HEK293T (cell line): ENCODE measurements at regions not wholly inside any gene's neighbourhood (a gene's known extent, or its start where the extent isn't known, plus 50 kb on each side); places are given as distances from the start of the nearest gene placed in this dataset.
A peak's percentile ranks its signal among the peaks of the same experiment; 100 is the strongest.

ENCODE experiments used
- CTCF ChIA-PET: fragments of 350-600 bp; formaldehyde crosslinking; extraction: SDS; loops from one replicate; lab custom pipeline; 2021; ENCODE audit warnings: antibody characterized with exemption, inconsistent platforms; lab: Yijun Ruan, JAX
- POLR2A ChIA-PET: fragments of 350-600 bp; formaldehyde crosslinking; extraction: SDS; loops from one replicate; lab custom pipeline; 2020; ENCODE audit warnings: antibody characterized with exemption, inconsistent platforms; lab: Yijun Ruan, JAX
- DNase-seq: peaks from one replicate; pipeline ENCODE4 v3.0.0; 2012; ENCODE audit warnings: mixed read lengths; ENCODE audit errors: extremely low spot score
- ARNT ChIP-seq: fragments of 450-650 bp; IDR thresholded peaks from 2 replicates; pipeline ENCODE4 v1.6.1; 2017; ENCODE audit warnings: mild to moderate bottlenecking
- BHLHE40 ChIP-seq: fragments of 450-650 bp; IDR thresholded peaks from 2 replicates; pipeline ENCODE4 v1.6.1; 2016; ENCODE audit warnings: mild to moderate bottlenecking, moderate library complexity, borderline replicate concordance
- CTBP1 ChIP-seq: fragments of 450-650 bp; IDR thresholded peaks from 2 replicates; pipeline ENCODE4 v1.6.1; 2016; ENCODE audit warnings: borderline replicate concordance
- ELF4 ChIP-seq: fragments of 450-650 bp; IDR thresholded peaks from 2 replicates; pipeline ENCODE4 v1.6.1; 2017; ENCODE audit warnings: antibody characterized with exemption
- FOXA1 ChIP-seq: fragments of 450-650 bp; IDR thresholded peaks from 2 replicates; pipeline ENCODE4 v1.6.1; 2016; ENCODE audit warnings: mild to moderate bottlenecking
- FOXK2 ChIP-seq: fragments of 450-650 bp; IDR thresholded peaks from 2 replicates; pipeline ENCODE4 v1.6.1; 2016; ENCODE audit warnings: mild to moderate bottlenecking
- FOXM1 ChIP-seq: fragments of 450-650 bp; IDR thresholded peaks from 2 replicates; pipeline ENCODE4 v1.6.1; 2017; ENCODE audit warnings: mild to moderate bottlenecking, borderline replicate concordance
- HDGF ChIP-seq: fragments of 450-650 bp; IDR thresholded peaks from 2 replicates; pipeline ENCODE4 v1.6.1; 2017; ENCODE audit warnings: antibody characterized with exemption, borderline replicate concordance
- L3MBTL2 ChIP-seq: fragments of 450-650 bp; conservative IDR thresholded peaks from 2 replicates; pipeline ENCODE4 v1.6.1; 2016; ENCODE audit warnings: mild to moderate bottlenecking
- LEF1 ChIP-seq: fragments of 450-650 bp; IDR thresholded peaks from 2 replicates; pipeline ENCODE4 v1.6.1; 2017; ENCODE audit warnings: mild to moderate bottlenecking, borderline replicate concordance
- NFRKB ChIP-seq: fragments of 450-650 bp; IDR thresholded peaks from 2 replicates; pipeline ENCODE4 v1.6.1; 2016; ENCODE audit warnings: mild to moderate bottlenecking, moderate library complexity
- PKNOX1 ChIP-seq: fragments of 450-650 bp; IDR thresholded peaks from 2 replicates; pipeline ENCODE4 v1.6.1; 2016
- SP1 ChIP-seq: fragments of 450-650 bp; IDR thresholded peaks from 2 replicates; pipeline ENCODE4 v1.6.1; 2017
- SUZ12 ChIP-seq: fragments of 450-650 bp; IDR thresholded peaks from 2 replicates; pipeline ENCODE4 v1.6.1; 2016; ENCODE audit warnings: mild to moderate bottlenecking
- TARDBP ChIP-seq: fragments of 450-650 bp; IDR thresholded peaks from 2 replicates; pipeline ENCODE4 v1.6.1; 2016
- ZNF384 ChIP-seq: fragments of 450-650 bp; IDR thresholded peaks from 2 replicates; pipeline ENCODE4 v1.6.1; 2016

- DNase-seq, result peak; percentile 10
- POLR2A ChIA-PET, result interaction anchor here (1.1 to 1.3 kb wide), 2 partner anchors 11 to 23 kb away, joined by 3 read pairs; no protein-coding TSS in a partner anchor
- no peak for TF ChIP-seq NFRKB
- TF ChIP-seq FOXK2, result no peak
- no peak for TF ChIP-seq ZNF384
- TF ChIP-seq L3MBTL2, result no peak
- no peak for TF ChIP-seq FOXA1
- no peak for TF ChIP-seq BHLHE40
- no peak for TF ChIP-seq ELF4
- TF ChIP-seq SUZ12, result no peak
- no peak for TF ChIP-seq SP1
- TF ChIP-seq LEF1, result no peak
- TF ChIP-seq ARNT, result no peak
- no peak for TF ChIP-seq TARDBP
- CTCF ChIA-PET, result no interaction called here
Observed at GRCh38 chr9:17905781-17906175, 326.9 kb downstream of the SH3GL2 start.

GRCh38 chr9:17906176-17906840 lies 327.4 kb downstream of the SH3GL2 start:
- CTCF ChIA-PET, result no interaction called here
- DNase-seq, result peak; percentile 33
- no peak for TF ChIP-seq SUZ12
- no peak for TF ChIP-seq LEF1
- TF ChIP-seq FOXA1, result no peak
- TF ChIP-seq ZNF384, result no peak
- no peak for TF ChIP-seq FOXK2
- TF ChIP-seq SP1, result no peak
- no peak for TF ChIP-seq BHLHE40
- no peak for TF ChIP-seq CTBP1
- TF ChIP-seq PKNOX1, result no peak
- TF ChIP-seq L3MBTL2, result no peak; the same call in 1 of the 2 replicates
- no peak for TF ChIP-seq NFRKB
- POLR2A ChIA-PET, result interaction anchor here (1.1 to 1.3 kb wide), 2 partner anchors 11 to 23 kb away, joined by 3 read pairs; no protein-coding TSS in a partner anchor

GRCh38 chr9:17906841-17907778 lies 328.2 kb downstream of the SH3GL2 start:
- TF ChIP-seq TARDBP, result no peak
- no peak for TF ChIP-seq ARNT
- no peak; the same call in 1 of the 2 replicates for TF ChIP-seq L3MBTL2
- TF ChIP-seq ELF4, result no peak
- TF ChIP-seq NFRKB, result no peak
- TF ChIP-seq HDGF, result no peak
- no peak for TF ChIP-seq FOXA1
- no peak for TF ChIP-seq BHLHE40
- no peak for TF ChIP-seq SUZ12
- no peak for TF ChIP-seq FOXM1
- DNase-seq, result no peak
- ChIA-PET POLR2A (interaction anchor here (1.1 to 1.3 kb wide), 2 partner anchors 12 to 22 kb away, joined by 3 read pairs; no protein-coding TSS in a partner anchor), CTCF (no interaction called here)

GRCh38 chr9:17907779-17908508 lies 329.1 kb downstream of the SH3GL2 start:
- ChIA-PET CTCF (no interaction called here), POLR2A (no interaction called here)
- TF ChIP-seq TARDBP (no peak), HDGF (no peak), LEF1 (no peak), CTBP1 (no peak), NFRKB (no peak), PKNOX1 (no peak), FOXA1 (no peak), ZNF384 (no peak), BHLHE40 (no peak), FOXK2 (no peak), ELF4 (no peak), SP1 (no peak), FOXM1 (no peak), L3MBTL2 (no peak), ARNT (no peak), SUZ12 (no peak)
- no peak for DNase-seq

DNA sequence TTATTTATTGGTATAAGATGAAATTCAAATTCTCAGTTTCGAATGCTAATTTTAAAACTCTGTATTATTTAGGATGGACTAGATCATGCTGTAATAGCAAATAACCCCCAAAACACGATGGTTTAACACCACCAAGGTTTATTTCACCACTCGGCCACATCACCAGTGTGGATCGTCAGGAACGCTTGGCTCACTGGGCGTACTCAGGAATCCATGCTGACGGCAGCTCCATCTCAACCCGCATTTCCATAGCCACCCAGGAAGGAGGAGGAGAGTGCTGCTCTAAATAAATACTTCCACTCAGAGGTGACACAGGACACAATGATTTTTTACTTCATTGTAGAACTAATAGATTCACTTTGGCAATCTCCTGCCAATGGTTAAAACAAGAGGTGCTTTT lies 347.4 kb downstream of the SH3GL2 start:
- CTCF ChIA-PET, result no interaction called here
- no peak for DNase-seq
- POLR2A ChIA-PET, result no interaction called here
- TF ChIP-seq L3MBTL2 (no peak), SUZ12 (no peak), TARDBP (no peak), PKNOX1 (no peak), SP1 (no peak), ZNF384 (no peak), NFRKB (no peak), FOXM1 (no peak), FOXK2 (no peak), ELF4 (no peak), ARNT (no peak), CTBP1 (no peak), LEF1 (no peak), HDGF (no peak), BHLHE40 (no peak)
